ENCODE measurements at regions not wholly inside any gene's neighbourhood (a gene's known extent, or its start where the extent isn't known, plus 50 kb on each side); places are given as distances from the start of the nearest gene placed in this dataset.

DNA sequence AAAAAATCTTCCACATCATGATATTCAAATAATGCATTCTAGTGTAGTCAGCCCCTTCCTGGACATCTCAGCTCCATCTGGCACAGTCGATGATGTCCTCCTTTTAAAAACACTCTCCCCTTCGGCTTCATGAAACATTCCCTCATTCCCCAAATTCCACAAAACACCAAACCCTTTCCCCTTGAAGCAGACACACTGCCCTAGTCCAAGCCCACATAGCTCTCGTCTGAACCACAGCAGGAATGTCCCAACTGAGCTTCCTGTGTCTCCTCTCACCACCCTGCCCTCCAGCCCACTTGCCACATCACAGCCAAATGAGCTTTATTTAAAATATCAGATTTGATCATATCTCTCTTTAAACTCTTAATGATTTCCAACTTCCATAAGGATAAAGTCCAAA lies 106.4 kb upstream of the CARMIL1 start:
- TF ChIP-seq, protein P1, sequence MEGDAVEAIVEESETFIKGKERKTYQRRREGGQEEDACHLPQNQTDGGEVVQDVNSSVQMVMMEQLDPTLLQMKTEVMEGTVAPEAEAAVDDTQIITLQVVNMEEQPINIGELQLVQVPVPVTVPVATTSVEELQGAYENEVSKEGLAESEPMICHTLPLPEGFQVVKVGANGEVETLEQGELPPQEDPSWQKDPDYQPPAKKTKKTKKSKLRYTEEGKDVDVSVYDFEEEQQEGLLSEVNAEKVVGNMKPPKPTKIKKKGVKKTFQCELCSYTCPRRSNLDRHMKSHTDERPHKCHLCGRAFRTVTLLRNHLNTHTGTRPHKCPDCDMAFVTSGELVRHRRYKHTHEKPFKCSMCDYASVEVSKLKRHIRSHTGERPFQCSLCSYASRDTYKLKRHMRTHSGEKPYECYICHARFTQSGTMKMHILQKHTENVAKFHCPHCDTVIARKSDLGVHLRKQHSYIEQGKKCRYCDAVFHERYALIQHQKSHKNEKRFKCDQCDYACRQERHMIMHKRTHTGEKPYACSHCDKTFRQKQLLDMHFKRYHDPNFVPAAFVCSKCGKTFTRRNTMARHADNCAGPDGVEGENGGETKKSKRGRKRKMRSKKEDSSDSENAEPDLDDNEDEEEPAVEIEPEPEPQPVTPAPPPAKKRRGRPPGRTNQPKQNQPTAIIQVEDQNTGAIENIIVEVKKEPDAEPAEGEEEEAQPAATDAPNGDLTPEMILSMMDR (IDR thresholded peaks at IDR 0.05; ENCODE audit: low read depth, low read length, missing control alignments), result no peak
- no peak for DNase-seq (ENCODE audit: low read depth)
- no peak overlapping the region for H3K4me3 ChIP-seq (ENCODE audit: low read depth, low read length)

DNA sequence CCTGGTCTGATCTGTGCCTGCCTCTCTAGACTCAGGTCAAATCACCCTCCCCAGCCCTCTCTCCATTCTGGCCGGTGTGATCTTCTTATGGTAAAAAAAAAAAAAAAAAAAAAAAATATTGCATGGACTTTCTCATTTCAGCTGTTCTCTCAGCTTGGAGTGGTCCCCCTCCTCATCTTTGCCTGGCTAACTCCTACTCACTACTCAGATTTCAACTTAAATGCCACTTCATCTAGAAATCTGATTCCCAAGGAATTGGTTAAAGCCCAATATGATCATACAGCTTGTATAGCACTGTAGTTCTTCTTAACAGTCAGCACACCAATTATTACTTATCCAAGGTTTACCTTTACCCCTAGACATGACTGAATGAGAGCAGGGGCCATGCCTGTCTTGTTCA lies 105.9 kb upstream of the CARMIL1 start:
- DNase-seq (ENCODE audit: low read depth), result no peak
- H3K4me3 ChIP-seq (ENCODE audit: low read depth, low read length), result no peak overlapping the region
- TF ChIP-seq, protein P1 (IDR thresholded peaks at IDR 0.05; ENCODE audit: low read depth, low read length, missing control alignments), result no peak

- no peak overlapping the region for H3K4me3 ChIP-seq (ENCODE audit: low read depth, low read length)
- DNase-seq (ENCODE audit: low read depth), result no peak
- TF ChIP-seq, protein P1 (IDR thresholded peaks at IDR 0.05; ENCODE audit: low read depth, low read length, missing control alignments), result no peak
Measured at GRCh38 chr6:25173951-25174474, 105.2 kb upstream of the CARMIL1 start.

DNA sequence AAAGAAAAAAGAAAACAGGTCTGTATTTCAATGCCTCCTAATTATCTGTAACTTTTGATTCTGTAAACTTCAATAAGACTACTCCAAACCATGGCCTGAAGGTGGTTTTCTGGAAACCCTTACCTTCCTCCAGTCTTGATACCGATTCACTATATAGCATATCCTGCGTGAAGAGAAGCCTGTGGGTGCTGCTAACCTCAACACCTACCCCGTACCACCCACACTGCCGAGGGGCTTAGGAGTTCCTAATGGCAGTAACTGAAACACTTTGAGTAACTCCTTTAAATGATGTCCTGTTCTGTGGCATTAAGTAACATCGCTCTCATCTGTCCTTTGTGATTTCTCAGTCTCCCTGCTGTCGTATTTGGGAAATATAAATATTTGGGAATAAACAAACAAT lies 104.5 kb upstream of the CARMIL1 start:
- H3K4me3 ChIP-seq (ENCODE audit: low read depth, low read length), result no peak overlapping the region
- TF ChIP-seq, protein P1 (IDR thresholded peaks at IDR 0.05; ENCODE audit: low read depth, low read length, missing control alignments), result no peak
- DNase-seq (ENCODE audit: low read depth), result no peak

DNA sequence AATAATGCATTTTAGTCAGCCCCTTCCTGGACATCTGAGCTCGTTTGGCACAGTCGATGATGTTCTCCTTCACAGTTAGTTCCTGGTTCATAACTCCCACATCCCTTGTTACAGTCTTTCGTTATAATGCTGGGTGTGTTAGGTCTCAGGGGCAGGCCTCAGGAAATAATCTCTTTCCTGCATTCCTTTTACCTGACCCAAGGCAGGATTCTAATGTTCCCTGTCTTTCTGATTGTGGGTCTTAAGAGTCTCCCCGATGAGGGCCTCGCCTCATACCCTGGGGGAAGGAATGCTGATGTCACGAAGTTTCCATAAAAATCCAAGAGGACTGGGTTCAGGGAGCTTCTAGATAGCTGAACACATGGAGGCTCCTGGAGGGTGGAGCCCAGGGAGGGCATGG lies 104.0 kb upstream of the CARMIL1 start:
- no peak overlapping the region for H3K4me3 ChIP-seq (ENCODE audit: low read depth, low read length)
- DNase-seq (ENCODE audit: low read depth), result no peak
- TF ChIP-seq, protein P1 (IDR thresholded peaks at IDR 0.05; ENCODE audit: low read depth, low read length, missing control alignments), result no peak

DNA sequence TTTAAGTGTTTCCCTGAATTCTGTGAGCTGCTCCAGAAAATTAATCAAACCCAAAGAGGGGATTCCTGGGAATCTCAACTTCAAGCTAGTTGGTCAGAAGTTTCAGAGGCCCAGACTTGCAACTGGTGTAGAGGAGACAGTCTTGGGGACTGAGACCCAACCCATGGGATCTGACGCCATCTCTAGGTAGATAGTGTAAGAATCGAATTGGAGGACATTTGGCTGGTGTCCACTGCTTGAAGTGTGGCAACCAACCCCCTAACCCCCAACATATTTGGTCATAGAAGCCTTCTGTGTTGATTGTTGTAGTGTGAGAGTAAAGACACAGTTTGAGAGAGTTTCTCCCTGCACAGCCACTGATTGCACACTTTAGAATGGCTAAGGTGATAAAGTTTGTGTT lies 103.5 kb upstream of the CARMIL1 start:
- no peak overlapping the region for H3K4me3 ChIP-seq (ENCODE audit: low read depth, low read length)
- no peak for DNase-seq (ENCODE audit: low read depth)
- TF ChIP-seq, protein P1 (IDR thresholded peaks at IDR 0.05; ENCODE audit: low read depth, low read length, missing control alignments), result no peak

GRCh38 chr6:25176466-25176865 lies 102.7 kb upstream of the CARMIL1 start:
- TF ChIP-seq, protein P1 (IDR thresholded peaks at IDR 0.05; ENCODE audit: low read depth, low read length, missing control alignments), result no peak
- no peak for DNase-seq (ENCODE audit: low read depth)
- H3K4me3 ChIP-seq (ENCODE audit: low read depth, low read length), result no peak overlapping the region
